ENCODE measurements at regions not wholly inside any gene's neighbourhood (a gene's known extent, or its start where the extent isn't known, plus 50 kb on each side); places are given as distances from the start of the nearest gene placed in this dataset.

- no peak for TF ChIP-seq EZH2phosphoT487 (conservative IDR thresholded peaks at IDR 0.05; ENCODE audit: low read length)
- TF ChIP-seq, protein P1, sequence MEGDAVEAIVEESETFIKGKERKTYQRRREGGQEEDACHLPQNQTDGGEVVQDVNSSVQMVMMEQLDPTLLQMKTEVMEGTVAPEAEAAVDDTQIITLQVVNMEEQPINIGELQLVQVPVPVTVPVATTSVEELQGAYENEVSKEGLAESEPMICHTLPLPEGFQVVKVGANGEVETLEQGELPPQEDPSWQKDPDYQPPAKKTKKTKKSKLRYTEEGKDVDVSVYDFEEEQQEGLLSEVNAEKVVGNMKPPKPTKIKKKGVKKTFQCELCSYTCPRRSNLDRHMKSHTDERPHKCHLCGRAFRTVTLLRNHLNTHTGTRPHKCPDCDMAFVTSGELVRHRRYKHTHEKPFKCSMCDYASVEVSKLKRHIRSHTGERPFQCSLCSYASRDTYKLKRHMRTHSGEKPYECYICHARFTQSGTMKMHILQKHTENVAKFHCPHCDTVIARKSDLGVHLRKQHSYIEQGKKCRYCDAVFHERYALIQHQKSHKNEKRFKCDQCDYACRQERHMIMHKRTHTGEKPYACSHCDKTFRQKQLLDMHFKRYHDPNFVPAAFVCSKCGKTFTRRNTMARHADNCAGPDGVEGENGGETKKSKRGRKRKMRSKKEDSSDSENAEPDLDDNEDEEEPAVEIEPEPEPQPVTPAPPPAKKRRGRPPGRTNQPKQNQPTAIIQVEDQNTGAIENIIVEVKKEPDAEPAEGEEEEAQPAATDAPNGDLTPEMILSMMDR (IDR thresholded peaks at IDR 0.05; ENCODE audit: insufficient read depth, low read length, poor library complexity, severe bottlenecking): no peak
- H4K20me1 ChIP-seq (ENCODE audit: low read depth, low read length): no peaks in the 10 kb centered on the region
- no peaks in the 10 kb centered on the region for H3K36me3 ChIP-seq (ENCODE audit: low read length)
- H3K4me3 ChIP-seq (ENCODE audit: insufficient read depth, low read length, poor library complexity, severe bottlenecking): no peak overlapping the region
- no peaks in the 10 kb centered on the region for H3K9me3 ChIP-seq (ENCODE audit: insufficient read depth, low read length)
- H3K4me2 ChIP-seq (ENCODE audit: low read depth, low read length, poor library complexity, severe bottlenecking): no peak overlapping the region
- no peaks in the 10 kb centered on the region for H3K27me3 ChIP-seq (ENCODE audit: low read length)
- no peaks in the 10 kb centered on the region for H3K9me2 ChIP-seq (replicated peaks; ENCODE audit: insufficient read depth, low read length)
- H2AFZ ChIP-seq (ENCODE audit: low read depth, low read length, severe bottlenecking): no peak overlapping the region
- no peak overlapping the region for H3K9ac ChIP-seq (ENCODE audit: low read length)
- H3F3A ChIP-seq (ENCODE audit: insufficient read depth): no peaks in the 10 kb centered on the region
- no peaks in the 10 kb centered on the region for H3K79me2 ChIP-seq (ENCODE audit: insufficient read depth, low read length)
- no peak overlapping the region for H3K27ac ChIP-seq (ENCODE audit: low read depth, low read length)
Observed at GRCh38 chr2:12930391-12930790, 213.7 kb downstream of the TRIB2 start.

DNA sequence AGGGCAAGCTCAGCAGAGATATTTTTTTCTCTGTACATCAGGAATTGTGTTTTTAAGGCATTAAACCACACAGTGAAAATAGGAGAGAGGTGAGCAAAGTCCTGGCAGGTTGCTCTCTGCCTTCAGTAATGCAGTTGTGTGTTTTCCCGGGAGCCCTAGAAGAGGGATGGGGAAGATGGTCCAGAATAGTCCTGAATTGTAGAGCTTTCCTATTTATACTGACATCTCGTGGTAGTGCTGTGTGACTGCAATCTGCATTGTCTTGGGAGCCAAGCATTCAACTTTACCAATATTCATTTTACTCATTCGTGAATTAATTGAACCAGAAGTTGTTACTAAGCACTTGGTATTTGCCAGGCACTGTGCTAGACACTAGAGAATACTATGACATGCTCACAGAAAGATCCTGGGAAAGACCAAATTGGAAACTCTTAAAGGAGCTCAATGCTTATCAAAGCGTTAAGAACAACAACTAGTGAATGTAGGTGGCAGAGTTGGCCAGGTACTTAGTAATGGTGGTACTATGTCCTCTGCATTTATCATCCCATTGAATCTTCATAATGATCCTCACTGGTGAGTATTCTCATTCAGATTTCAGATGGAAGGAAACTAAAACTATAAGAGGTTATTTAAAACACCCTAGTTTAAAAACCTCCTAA is 214.6 kb downstream of the TRIB2 start:
- no peak overlapping the region for H3K4me2 ChIP-seq (ENCODE audit: low read depth, low read length, poor library complexity, severe bottlenecking)
- H3K27me3 ChIP-seq (ENCODE audit: low read length): no peaks in the 10 kb centered on the region
- no peaks in the 10 kb centered on the region for H3F3A ChIP-seq (ENCODE audit: insufficient read depth)
- H4K20me1 ChIP-seq (ENCODE audit: low read depth, low read length): no peaks in the 10 kb centered on the region
- no peak for TF ChIP-seq EZH2phosphoT487 (conservative IDR thresholded peaks at IDR 0.05; ENCODE audit: low read length)
- TF ChIP-seq, protein P1 (IDR thresholded peaks at IDR 0.05; ENCODE audit: insufficient read depth, low read length, poor library complexity, severe bottlenecking): peak; percentile 78
- no peaks in the 10 kb centered on the region for H3K9me2 ChIP-seq (replicated peaks; ENCODE audit: insufficient read depth, low read length)
- H3K9ac ChIP-seq (ENCODE audit: low read length): no peak overlapping the region
- H3K79me2 ChIP-seq (ENCODE audit: insufficient read depth, low read length): no peaks in the 10 kb centered on the region
- H3K27ac ChIP-seq (ENCODE audit: low read depth, low read length): no peak overlapping the region
- no peak overlapping the region for H3K4me3 ChIP-seq (ENCODE audit: insufficient read depth, low read length, poor library complexity, severe bottlenecking)
- H3K9me3 ChIP-seq (ENCODE audit: insufficient read depth, low read length): no peaks in the 10 kb centered on the region
- no peak overlapping the region for H2AFZ ChIP-seq (ENCODE audit: low read depth, low read length, severe bottlenecking)
- H3K36me3 ChIP-seq (ENCODE audit: low read length): no peaks in the 10 kb centered on the region

GRCh38 chr2:12932192-12932591 is 215.5 kb downstream of the TRIB2 start:
- TF ChIP-seq, protein P1 (IDR thresholded peaks at IDR 0.05; ENCODE audit: insufficient read depth, low read length, poor library complexity, severe bottlenecking): no peak
- TF ChIP-seq EZH2phosphoT487 (conservative IDR thresholded peaks at IDR 0.05; ENCODE audit: low read length): no peak
- no peak overlapping the region for H3K4me2 ChIP-seq (ENCODE audit: low read depth, low read length, poor library complexity, severe bottlenecking)
- no peaks in the 10 kb centered on the region for H3K27me3 ChIP-seq (ENCODE audit: low read length)
- no peak overlapping the region for H3K27ac ChIP-seq (ENCODE audit: low read depth, low read length)
- H3K4me3 ChIP-seq (ENCODE audit: insufficient read depth, low read length, poor library complexity, severe bottlenecking): no peak overlapping the region
- H4K20me1 ChIP-seq (ENCODE audit: low read depth, low read length): no peaks in the 10 kb centered on the region
- no peaks in the 10 kb centered on the region for H3K9me2 ChIP-seq (replicated peaks; ENCODE audit: insufficient read depth, low read length)
- H3K9me3 ChIP-seq (ENCODE audit: insufficient read depth, low read length): no peaks in the 10 kb centered on the region
- H3K36me3 ChIP-seq (ENCODE audit: low read length): no peaks in the 10 kb centered on the region
- no peak overlapping the region for H3K9ac ChIP-seq (ENCODE audit: low read length)
- H3F3A ChIP-seq (ENCODE audit: insufficient read depth): no peaks in the 10 kb centered on the region
- H2AFZ ChIP-seq (ENCODE audit: low read depth, low read length, severe bottlenecking): no peak overlapping the region
- no peaks in the 10 kb centered on the region for H3K79me2 ChIP-seq (ENCODE audit: insufficient read depth, low read length)
